ENCODE measurements at regions not wholly inside any gene's neighbourhood (a gene's known extent, or its start where the extent isn't known, plus 50 kb on each side); places are given as distances from the start of the nearest gene placed in this dataset.

DNA sequence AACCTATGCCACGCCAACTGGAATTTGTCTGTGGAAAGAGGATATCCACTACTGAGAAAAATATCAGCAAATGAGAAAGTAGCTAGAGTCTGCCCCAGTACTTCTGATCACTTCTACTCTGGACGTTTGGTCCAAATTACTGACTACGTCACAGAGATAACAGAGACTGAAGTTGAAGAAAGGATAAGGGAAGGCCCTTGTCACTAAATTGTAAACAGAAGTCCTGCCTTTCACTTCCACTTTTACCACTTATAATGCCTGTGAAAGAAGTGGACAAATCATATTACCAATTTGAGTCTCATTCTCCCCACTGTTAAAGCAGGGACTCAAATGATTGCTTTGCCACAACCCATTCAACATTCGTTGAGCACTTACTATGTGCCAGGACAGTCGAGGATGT lies 173.9 kb upstream of the ERBB4 start:
- DNase-seq (ENCODE audit: low read depth): no peak
- no peak overlapping the region for H3K4me3 ChIP-seq (ENCODE audit: low read depth, low read length)
- no peak for TF ChIP-seq CTCF (IDR thresholded peaks at IDR 0.05; ENCODE audit: insufficient read depth, low read depth, low read length)

DNA sequence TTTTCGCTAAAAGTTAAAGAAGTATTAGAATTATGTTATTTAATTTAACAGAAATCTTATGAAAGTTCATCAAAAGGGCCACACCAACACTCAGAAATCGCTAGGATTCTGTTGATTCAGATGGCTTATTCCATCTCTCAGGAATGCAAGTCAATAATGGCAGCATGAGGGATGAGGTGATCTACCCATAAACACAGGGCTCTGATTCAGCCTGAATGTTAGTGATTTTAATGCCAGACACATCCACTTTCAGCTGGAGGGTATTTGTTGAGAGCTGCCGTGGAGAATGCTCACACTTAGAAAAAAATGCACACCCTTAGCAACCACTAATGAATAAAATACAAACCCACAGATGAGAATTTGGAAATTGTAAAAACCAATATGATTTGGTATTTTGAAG lies 173.3 kb upstream of the ERBB4 start:
- peak; percentile 32 for DNase-seq (ENCODE audit: low read depth)
- no peak overlapping the region for H3K4me3 ChIP-seq (ENCODE audit: low read depth, low read length)
- no peak for TF ChIP-seq CTCF (IDR thresholded peaks at IDR 0.05; ENCODE audit: insufficient read depth, low read depth, low read length)

- DNase-seq (ENCODE audit: low read depth): no peak
- H3K4me3 ChIP-seq (ENCODE audit: low read depth, low read length): no peak overlapping the region
- no peak for TF ChIP-seq CTCF (IDR thresholded peaks at IDR 0.05; ENCODE audit: insufficient read depth, low read depth, low read length)
Observed at GRCh38 chr2:212709280-212709679, 170.7 kb upstream of the ERBB4 start.

GRCh38 chr2:212708355-212708754 lies 169.8 kb upstream of the ERBB4 start:
- H3K4me3 ChIP-seq (ENCODE audit: low read depth, low read length): no peak overlapping the region
- TF ChIP-seq CTCF (IDR thresholded peaks at IDR 0.05; ENCODE audit: insufficient read depth, low read depth, low read length): no peak
- DNase-seq (ENCODE audit: low read depth): peak; percentile 6

DNA sequence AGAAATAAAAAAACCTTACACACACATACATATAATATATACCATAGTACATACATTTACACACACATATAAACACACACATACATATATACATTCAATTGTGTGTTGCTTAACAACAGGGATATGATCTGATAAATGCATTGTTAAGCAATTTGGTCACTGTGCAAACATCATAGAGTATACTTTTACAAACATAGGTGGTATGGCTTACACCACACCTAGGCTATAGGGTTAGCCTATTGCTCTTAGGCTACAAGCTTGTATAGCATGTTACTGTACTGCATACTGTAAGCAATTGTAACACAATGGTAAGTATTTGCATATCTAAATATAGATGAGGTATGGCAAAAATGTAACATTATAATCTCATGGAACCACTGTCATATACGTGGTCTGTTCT lies 156.8 kb upstream of the ERBB4 start:
- H3K4me3 ChIP-seq (ENCODE audit: low read depth, low read length): no peak overlapping the region
- TF ChIP-seq CTCF (IDR thresholded peaks at IDR 0.05; ENCODE audit: insufficient read depth, low read depth, low read length): no peak
- DNase-seq (ENCODE audit: low read depth): no peak

DNA sequence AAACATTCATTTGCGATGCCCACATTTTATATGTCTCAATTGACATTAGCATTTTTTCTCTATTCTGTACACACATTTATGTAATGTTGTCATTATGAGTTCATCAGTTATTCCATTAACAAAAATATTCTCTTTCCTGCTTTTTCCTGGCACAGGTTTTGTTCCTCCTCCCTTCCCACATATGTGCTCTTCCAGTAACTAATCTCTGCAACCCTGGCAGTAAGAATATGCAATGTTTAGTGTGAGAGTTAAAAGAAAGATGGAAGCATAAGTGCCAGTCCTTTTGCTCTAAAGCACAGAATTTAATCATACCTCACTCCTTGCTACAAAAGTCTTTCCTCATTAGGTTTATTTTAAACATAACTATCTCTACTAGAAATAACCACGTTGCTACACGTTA lies 155.8 kb upstream of the ERBB4 start:
- H3K4me3 ChIP-seq (ENCODE audit: low read depth, low read length): no peak overlapping the region
- no peak for TF ChIP-seq CTCF (IDR thresholded peaks at IDR 0.05; ENCODE audit: insufficient read depth, low read depth, low read length)
- DNase-seq (ENCODE audit: low read depth): no peak

DNA sequence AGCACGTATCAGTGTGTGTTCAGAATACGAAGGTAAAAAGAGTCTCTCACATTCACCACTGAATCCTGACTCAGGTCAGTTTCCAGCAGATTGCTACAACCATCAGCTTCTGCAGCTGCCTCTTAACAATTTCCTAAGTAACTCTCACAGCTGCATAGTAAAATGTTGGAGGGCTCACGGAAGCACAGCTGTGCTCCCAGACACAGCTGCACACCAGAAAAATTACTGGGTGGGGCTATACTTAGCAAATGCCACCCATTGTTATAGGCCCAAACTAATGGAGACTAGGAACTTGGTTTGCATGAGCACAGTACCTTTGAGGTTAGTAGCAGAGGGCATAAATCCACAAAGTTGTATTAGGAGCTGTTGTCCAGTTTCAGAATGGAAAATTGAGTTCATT lies 153.9 kb upstream of the ERBB4 start:
- TF ChIP-seq CTCF (IDR thresholded peaks at IDR 0.05; ENCODE audit: insufficient read depth, low read depth, low read length): no peak
- H3K4me3 ChIP-seq (ENCODE audit: low read depth, low read length): no peak overlapping the region
- DNase-seq (ENCODE audit: low read depth): no peak
